Neural cell (in vitro differentiated cells): ENCODE measurements at regions not wholly inside any gene's neighbourhood (a gene's known extent, or its start where the extent isn't known, plus 50 kb on each side); places are given as distances from the start of the nearest gene placed in this dataset.

Experiments used
- H2AFZ ChIP-seq: fragments of 200-600, 300-800 bp; sonication (generic), shearing (Covaris generic); 2 replicates; pipeline ENCODE4 v1.6.0; 2014; ENCODE audit warnings: low read depth, mild to moderate bottlenecking, antibody characterized with exemption, low read length, moderate library complexity
- H3F3A ChIP-seq: fragments of 200-600 bp; shearing (Covaris generic); 2 replicates; pipeline ENCODE4 v1.6.1; 2016; ENCODE audit warnings: mild to moderate bottlenecking, moderate library complexity, mixed read lengths, antibody characterized with exemption, low read length; ENCODE audit not compliant: insufficient read depth, poor library complexity, severe bottlenecking
- H3K27ac ChIP-seq: fragments of 200-600, 300-800 bp; sonication (generic), shearing (Covaris generic); 2 replicates; pipeline ENCODE4 v1.5.1; 2014; ENCODE audit warnings: mild to moderate bottlenecking, low read length, moderate library complexity
- H3K27me3 ChIP-seq: fragments of 300-800, 200-600 bp; sonication (generic), shearing (Covaris generic); 2 replicates; pipeline ENCODE4 v1.6.0; 2014; ENCODE audit warnings: mild to moderate bottlenecking, low read depth, low read length, moderate library complexity; ENCODE audit not compliant: insufficient read depth
- H3K36me3 ChIP-seq: fragments of 300-800, 200-600 bp; sonication (generic), shearing (Covaris generic); 2 replicates; pipeline ENCODE4 v1.5.1; 2014; ENCODE audit warnings: mild to moderate bottlenecking, antibody characterized with exemption, low read length, moderate library complexity; ENCODE audit not compliant: insufficient read depth
- H3K4me2 ChIP-seq: fragments of 300-800, 200-600 bp; sonication (generic), shearing (Covaris generic); 2 replicates; pipeline ENCODE4 v1.6.0; 2014; ENCODE audit warnings: mild to moderate bottlenecking, low read length
- H3K4me3 ChIP-seq: fragments of 300-800, 200-600 bp; sonication (generic), shearing (Covaris generic); 2 replicates; pipeline ENCODE4 v1.5.1; 2014; ENCODE audit warnings: mild to moderate bottlenecking, low read length, moderate library complexity
- H3K79me2 ChIP-seq: fragments of 200-600 bp; shearing (Covaris generic); replicated peaks from 2 replicates; pipeline ENCODE4 v1.6.0; 2014; ENCODE audit warnings: mild to moderate bottlenecking, low read length, moderate library complexity; ENCODE audit not compliant: insufficient read depth
- H3K9ac ChIP-seq: fragments of 300-800, 200-600 bp; sonication (generic), shearing (Covaris generic); 2 replicates; pipeline ENCODE4 v1.6.1; 2016; ENCODE audit warnings: mild to moderate bottlenecking, low read length, mixed read lengths
- H3K9me2 ChIP-seq: fragments of 200-600 bp; shearing (Covaris generic); 2 replicates; pipeline ENCODE4 v1.6.1; 2016; ENCODE audit warnings: mild to moderate bottlenecking, low read length, mixed read lengths; ENCODE audit not compliant: insufficient read depth
- H3K9me3 ChIP-seq: fragments of 200-600, 300-800 bp; sonication (generic), shearing (Covaris generic); 2 replicates; pipeline ENCODE4 v1.6.1; 2016; ENCODE audit warnings: mild to moderate bottlenecking, mixed run types, low read length, moderate library complexity, mixed read lengths
- H4K20me1 ChIP-seq: fragments of 200-600 bp; shearing (Covaris generic); 2 replicates; pipeline ENCODE4 v1.6.1; 2016; ENCODE audit warnings: mild to moderate bottlenecking, mixed run types; ENCODE audit not compliant: insufficient read depth
- CTCF ChIP-seq: fragments of 450-650 bp; IDR thresholded peaks from 2 replicates; pipeline ENCODE4 v1.5.1; 2014; ENCODE audit warnings: antibody characterized with exemption, mild to moderate bottlenecking, moderate library complexity; ENCODE audit not compliant: poor library complexity, severe bottlenecking
- EP300 ChIP-seq: fragments of 450-650 bp; conservative IDR thresholded peaks from 2 replicates; pipeline ENCODE4 v1.6.1; 2014; ENCODE audit warnings: antibody characterized with exemption, mild to moderate bottlenecking, moderate library complexity; ENCODE audit not compliant: poor library complexity, severe bottlenecking
- EZH2 ChIP-seq: fragments of 200-600, 300-800 bp; shearing (Covaris generic), sonication (generic); IDR thresholded peaks from 2 replicates; pipeline ENCODE4 v1.6.1; 2014; ENCODE audit warnings: antibody characterized with exemption, low read length, borderline replicate concordance, mild to moderate bottlenecking; ENCODE audit not compliant: insufficient read depth, poor library complexity, severe bottlenecking
- MXI1 ChIP-seq: fragments of 450-650 bp; conservative IDR thresholded peaks from 2 replicates; pipeline ENCODE4 v1.6.1; 2014; ENCODE audit warnings: antibody characterized with exemption, mild to moderate bottlenecking; ENCODE audit not compliant: poor library complexity, severe bottlenecking
- POLR2AphosphoS5 ChIP-seq: IDR thresholded peaks from 2 replicates; pipeline ENCODE4 v1.6.1; 2012
- RAD21 ChIP-seq: fragments of 450-650 bp; conservative IDR thresholded peaks from 2 replicates; pipeline ENCODE4 v1.6.1; 2014; ENCODE audit warnings: antibody characterized with exemption, mild to moderate bottlenecking, moderate library complexity
- REST ChIP-seq: IDR thresholded peaks from 2 replicates; pipeline ENCODE4 v1.6.1; 2012; ENCODE audit warnings: borderline replicate concordance
- SMC3 ChIP-seq: fragments of 450-650 bp; conservative IDR thresholded peaks from 2 replicates; pipeline ENCODE4 v1.6.1; 2014; ENCODE audit warnings: antibody characterized with exemption, mild to moderate bottlenecking, moderate library complexity; ENCODE audit not compliant: poor library complexity
- TAF1 ChIP-seq: IDR thresholded peaks from 2 replicates; pipeline ENCODE4 v1.6.1; 2012; ENCODE audit warnings: low read depth

- no peaks in the 10 kb centered on the region for H4K20me1 ChIP-seq
- H3K9ac ChIP-seq, result no peak overlapping the region
- TF ChIP-seq EZH2 (no peak), TAF1 (no peak), POLR2AphosphoS5 (no peak), EP300 (no peak), CTCF (no peak), MXI1 (no peak), SMC3 (no peak), RAD21 (no peak), REST (no peak)
- H3K79me2 ChIP-seq, result peaks cover 74% of the 10 kb centered on the region
- H2AFZ ChIP-seq, result no peak overlapping the region
- peaks cover 6% of the 10 kb centered on the region for H3K36me3 ChIP-seq
- no peaks in the 10 kb centered on the region for H3K9me2 ChIP-seq
- peak overlapping the region; percentile 40 for H3K4me2 ChIP-seq
- peak overlapping the region; percentile 73 for H3K27ac ChIP-seq
- no peaks in the 10 kb centered on the region for H3F3A ChIP-seq
- no peaks in the 10 kb centered on the region for H3K9me3 ChIP-seq
- H3K27me3 ChIP-seq, result no peaks in the 10 kb centered on the region
- peak overlapping the region; percentile 46 for H3K4me3 ChIP-seq
These were observed 66.3 kb downstream of the ARHGAP35 start for GRCh38 chr19:46927106-46927505.

GRCh38 chr19:46927893-46928292, 67.1 kb downstream of the ARHGAP35 start:
- TF ChIP-seq SMC3 (no peak), REST (no peak), EZH2 (no peak), TAF1 (no peak), CTCF (no peak), MXI1 (no peak), RAD21 (no peak), EP300 (no peak), POLR2AphosphoS5 (no peak)
- Histone ChIP-seq H3F3A (no peaks in the 10 kb centered on the region), H3K9ac (no peak overlapping the region), H3K36me3 (no peaks in the 10 kb centered on the region), H3K9me3 (no peaks in the 10 kb centered on the region), H3K4me3 (peak overlapping the region; percentile 46), H3K79me2 (peaks cover 75% of the 10 kb centered on the region), H3K9me2 (no peaks in the 10 kb centered on the region), H3K27ac (no peak overlapping the region), H4K20me1 (no peaks in the 10 kb centered on the region), H2AFZ (no peak overlapping the region), H3K27me3 (no peaks in the 10 kb centered on the region), H3K4me2 (no peak overlapping the region)
